ENCODE measurements at regions not wholly inside any gene's neighbourhood (a gene's known extent, or its start where the extent isn't known, plus 50 kb on each side); places are given as distances from the start of the nearest gene placed in this dataset.

DNA sequence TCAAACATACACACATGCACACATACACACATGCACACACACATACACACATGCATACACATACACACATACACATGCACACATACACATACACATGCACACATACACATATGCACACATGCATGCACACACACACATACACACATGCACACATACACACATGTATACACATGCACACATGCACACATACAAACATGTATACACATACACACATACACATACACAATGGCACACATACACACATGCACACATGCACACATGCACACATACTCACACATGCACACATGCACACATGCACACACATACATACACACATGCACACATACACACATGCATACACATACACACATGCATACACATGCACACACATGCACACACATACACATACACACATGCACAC is 137.2 kb downstream of the ACKR3 start (continued):
- TF ChIP-seq, protein P1, sequence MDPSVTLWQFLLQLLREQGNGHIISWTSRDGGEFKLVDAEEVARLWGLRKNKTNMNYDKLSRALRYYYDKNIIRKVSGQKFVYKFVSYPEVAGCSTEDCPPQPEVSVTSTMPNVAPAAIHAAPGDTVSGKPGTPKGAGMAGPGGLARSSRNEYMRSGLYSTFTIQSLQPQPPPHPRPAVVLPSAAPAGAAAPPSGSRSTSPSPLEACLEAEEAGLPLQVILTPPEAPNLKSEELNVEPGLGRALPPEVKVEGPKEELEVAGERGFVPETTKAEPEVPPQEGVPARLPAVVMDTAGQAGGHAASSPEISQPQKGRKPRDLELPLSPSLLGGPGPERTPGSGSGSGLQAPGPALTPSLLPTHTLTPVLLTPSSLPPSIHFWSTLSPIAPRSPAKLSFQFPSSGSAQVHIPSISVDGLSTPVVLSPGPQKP (CRISPR knock-in tag; IDR thresholded peaks at IDR 0.05): no peak
- no peak for TF ChIP-seq RNF2 (IDR thresholded peaks at IDR 0.05)
- TF ChIP-seq, protein P2, sequence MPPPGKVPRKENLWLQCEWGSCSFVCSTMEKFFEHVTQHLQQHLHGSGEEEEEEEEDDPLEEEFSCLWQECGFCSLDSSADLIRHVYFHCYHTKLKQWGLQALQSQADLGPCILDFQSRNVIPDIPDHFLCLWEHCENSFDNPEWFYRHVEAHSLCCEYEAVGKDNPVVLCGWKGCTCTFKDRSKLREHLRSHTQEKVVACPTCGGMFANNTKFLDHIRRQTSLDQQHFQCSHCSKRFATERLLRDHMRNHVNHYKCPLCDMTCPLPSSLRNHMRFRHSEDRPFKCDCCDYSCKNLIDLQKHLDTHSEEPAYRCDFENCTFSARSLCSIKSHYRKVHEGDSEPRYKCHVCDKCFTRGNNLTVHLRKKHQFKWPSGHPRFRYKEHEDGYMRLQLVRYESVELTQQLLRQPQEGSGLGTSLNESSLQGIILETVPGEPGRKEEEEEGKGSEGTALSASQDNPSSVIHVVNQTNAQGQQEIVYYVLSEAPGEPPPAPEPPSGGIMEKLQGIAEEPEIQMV (tag; conservative IDR thresholded peaks at IDR 0.05; ENCODE audit: low read depth): no peak
- TF ChIP-seq MEF2D (tag; conservative IDR thresholded peaks at IDR 0.05; ENCODE audit: low read depth): no peak

DNA sequence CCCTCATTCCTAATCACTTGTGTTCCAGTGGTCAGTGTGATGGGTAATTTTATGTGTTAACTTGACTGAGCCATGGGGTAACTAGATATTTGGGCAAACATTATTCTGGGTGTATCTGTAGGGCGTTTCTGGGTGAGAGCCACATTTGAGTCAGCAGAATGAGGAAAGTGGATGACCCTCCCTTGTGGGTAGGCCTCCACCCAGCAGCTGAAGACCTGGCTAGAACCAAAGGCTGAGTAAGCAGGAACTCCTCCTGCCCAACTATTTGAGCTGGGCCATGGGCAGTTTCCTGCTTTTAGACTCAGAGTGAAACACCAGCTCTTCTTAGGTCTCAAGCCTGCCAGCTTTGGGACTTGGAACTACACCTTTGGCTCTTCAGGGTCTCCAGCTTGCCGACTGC is 141.8 kb downstream of the ACKR3 start:
- Histone ChIP-seq H3K79me2 (ENCODE audit: control insufficient read depth, insufficient read depth, low read length) (no peaks in the 10 kb centered on the region), H2AFZ (ENCODE audit: low read depth, low read length) (no peak overlapping the region), H3K4me3 (no peak overlapping the region), H3K27ac (ENCODE audit: extremely low read depth, low read depth, low read length) (no peak overlapping the region), H4K20me1 (replicated peaks; ENCODE audit: control insufficient read depth, insufficient read depth, low read length) (no peaks in the 10 kb centered on the region), H3K36me3 (ENCODE audit: control insufficient read depth, insufficient read depth, low read length) (no peaks in the 10 kb centered on the region), H3K9ac (ENCODE audit: insufficient read depth in 1 of 2, low read depth in 2 of 2, low read length in 2 of 2) (no peak overlapping the region), H3K4me2 (ENCODE audit: insufficient read depth, low read length) (no peak overlapping the region), H3K9me1 (ENCODE audit: control insufficient read depth, insufficient read depth, low read length) (no peaks in the 10 kb centered on the region), H3K4me1 (replicated peaks in 1 of 2; ENCODE audit: control insufficient read depth in 2 of 2, insufficient read depth in 2 of 2, low read length in 2 of 2) (no peaks in the 10 kb centered on the region), H3K27me3 (ENCODE audit: control insufficient read depth in 2 of 2, insufficient read depth in 2 of 2, low read length in 2 of 2) (peaks cover 0 to 24% of the 10 kb centered on the region in 2 experiments; a peak in 2 of 5 replicates), H3K9me3 (replicated peaks; ENCODE audit: control insufficient read depth, insufficient read depth, low read depth, low read length) (no peaks in the 10 kb centered on the region; the same call in 1 of the 2 replicates)
- no TSS peak for BruUV-seq (replicated peaks)
- WGBS (ENCODE audit: insufficient coverage, low coverage, missing lambda C conversion rate): 0% methylated on average over 2 of the region's 2 CpGs
- ATAC-seq (no peak), FAIRE-seq (no peak), DNase-seq (ENCODE audit: extremely low read depth in 1 of 4, low spot score in 3 of 4) (no peak)
- in situ Hi-C loops (cut with MboI): no loop called here
- intact Hi-C loops (cut with micrococcal nuclease): no loop called here
- no peak for TF ChIP-seq MCM3 (IDR thresholded peaks at IDR 0.05)
- TF ChIP-seq POLR3G (IDR thresholded peaks at IDR 0.05; ENCODE audit: extremely low read depth, insufficient read length, insufficient replicate concordance): no peak
- TF ChIP-seq RNF2 (IDR thresholded peaks at IDR 0.05): no peak
- ChIA-PET POLR2A (no interaction called here), CTCF (ENCODE audit: low intra/inter-chr PET ratio) (no interaction called here)

All from K562 (cell line).